BLaER1 treated with 17β-estradiol and CSF1 and Interleukin-3, amounts not matched to agents 10 nM and 100 nM (cell line): ENCODE measurements at regions not wholly inside any gene's neighbourhood (a gene's known extent, or its start where the extent isn't known, plus 50 kb on each side); places are given as distances from the start of the nearest gene placed in this dataset.

Source experiments
- H3K27ac ChIP-seq, 11 experiments: shearing (Covaris generic); formaldehyde crosslinking; 2 replicates each; pipeline ENCODE4 v1.8.1; 2022
- H3K27me3 ChIP-seq, 11 experiments: shearing (Covaris generic); formaldehyde crosslinking; 2 replicates each; pipeline ENCODE4 v1.8.1; 2022
- H3K36me3 ChIP-seq, 11 experiments: shearing (Covaris generic); formaldehyde crosslinking; 2 replicates each; pipeline ENCODE4 v1.8.1; 2022
- H3K4me1 ChIP-seq, 10 experiments: shearing (Covaris generic); formaldehyde crosslinking; 2 replicates each; pipeline ENCODE4 v1.8.1; 2022
- H3K4me2 ChIP-seq, 11 experiments: shearing (Covaris generic); formaldehyde crosslinking; 2 replicates each; pipeline ENCODE4 v1.8.1; 2022
- H3K4me3 ChIP-seq, 10 experiments: shearing (Covaris generic); formaldehyde crosslinking; 2 replicates each; pipeline ENCODE4 v1.8.1; 2022
- H3K9ac ChIP-seq, 11 experiments: shearing (Covaris generic); formaldehyde crosslinking; 2 replicates each; pipeline ENCODE4 v1.8.1; 2022
- H3K9me3 ChIP-seq, 11 experiments: shearing (Covaris generic); formaldehyde crosslinking; replicated peaks in 1 of 11; 2 replicates each; pipeline ENCODE4 v1.8.1; 2022
- H4K20me1 ChIP-seq, 11 experiments: shearing (Covaris generic); formaldehyde crosslinking; 2 replicates each; pipeline ENCODE4 v1.8.1; 2022
- Cebpa-rat ChIP-seq, 11 experiments: shearing (Covaris generic); IDR thresholded peaks; 2 replicates each; pipeline ENCODE4 v1.8.1; 2022

- Histone ChIP-seq H3K4me2 (no peak overlapping the region), H3K4me3 (no peak overlapping the region), H3K36me3 (no peaks in the 10 kb centered on the region), H3K9me3 (peaks cover 0 to 4% (median 4%) of the 10 kb centered on the region in 11 experiments; a peak in 5 of 22 replicates), H4K20me1 (no peaks in the 10 kb centered on the region), H3K27ac (no peak overlapping the region), H3K9ac (no peak overlapping the region), H3K27me3 (no peaks in the 10 kb centered on the region), H3K4me1 (no peaks in the 10 kb centered on the region)
- no peak for TF ChIP-seq Cebpa-rat (IDR thresholded peaks at IDR 0.05)
Measured at GRCh38 chr2:56537756-56538155, 354.0 kb downstream of the CCDC85A start.

- Histone ChIP-seq H4K20me1 (no peaks in the 10 kb centered on the region), H3K4me1 (no peaks in the 10 kb centered on the region), H3K27ac (no peak overlapping the region), H3K9me3 (peaks cover 0 to 4% (median 4%) of the 10 kb centered on the region in 11 experiments; a peak in 5 of 22 replicates), H3K4me3 (no peak overlapping the region), H3K27me3 (no peaks in the 10 kb centered on the region), H3K9ac (no peak overlapping the region), H3K36me3 (no peaks in the 10 kb centered on the region), H3K4me2 (no peak overlapping the region)
- TF ChIP-seq Cebpa-rat (IDR thresholded peaks at IDR 0.05), result no peak
Measured at GRCh38 chr2:56539618-56540017, 355.8 kb downstream of the CCDC85A start.

GRCh38 chr2:56540467-56540866 lies 356.7 kb downstream of the CCDC85A start:
- Histone ChIP-seq H3K4me2 (no peak overlapping the region), H3K9me3 (peaks cover 0 to 4% (median 4%) of the 10 kb centered on the region in 11 experiments; a peak in 5 of 22 replicates), H3K4me3 (no peak overlapping the region), H3K36me3 (no peaks in the 10 kb centered on the region), H4K20me1 (no peaks in the 10 kb centered on the region), H3K27ac (no peak overlapping the region), H3K4me1 (no peaks in the 10 kb centered on the region), H3K9ac (no peak overlapping the region), H3K27me3 (no peaks in the 10 kb centered on the region)
- TF ChIP-seq Cebpa-rat (IDR thresholded peaks at IDR 0.05), result no peak

- H4K20me1 ChIP-seq, result no peaks in the 10 kb centered on the region
- H3K4me1 ChIP-seq, result no peaks in the 10 kb centered on the region
- no peak for TF ChIP-seq Cebpa-rat (IDR thresholded peaks at IDR 0.05)
- H3K27me3 ChIP-seq, result no peaks in the 10 kb centered on the region
- H3K4me2 ChIP-seq, result no peak overlapping the region
- no peaks in the 10 kb centered on the region for H3K36me3 ChIP-seq
- H3K9me3 ChIP-seq, result peaks cover 0 to 4% (median 4%) of the 10 kb centered on the region in 11 experiments; a peak in 5 of 22 replicates
- no peak overlapping the region for H3K4me3 ChIP-seq
- no peak overlapping the region for H3K9ac ChIP-seq
- H3K27ac ChIP-seq, result no peak overlapping the region
Measured at GRCh38 chr2:56540916-56541315, 357.1 kb downstream of the CCDC85A start.

- H3K4me1 ChIP-seq, result no peaks in the 10 kb centered on the region
- TF ChIP-seq Cebpa-rat (IDR thresholded peaks at IDR 0.05), result no peak
- H3K9ac ChIP-seq, result no peak overlapping the region
- no peak overlapping the region for H3K4me2 ChIP-seq
- no peaks in the 10 kb centered on the region for H4K20me1 ChIP-seq
- no peak overlapping the region for H3K27ac ChIP-seq
- no peaks in the 10 kb centered on the region for H3K36me3 ChIP-seq
- peaks cover 0 to 4% (median 4%) of the 10 kb centered on the region in 11 experiments; a peak in 5 of 22 replicates for H3K9me3 ChIP-seq
- no peak overlapping the region for H3K4me3 ChIP-seq
- no peaks in the 10 kb centered on the region for H3K27me3 ChIP-seq
Measured at GRCh38 chr2:56542213-56542612, 358.4 kb downstream of the CCDC85A start.

GRCh38 chr2:56565143-56565542 lies 381.4 kb downstream of the CCDC85A start:
- Histone ChIP-seq H3K27me3 (no peaks in the 10 kb centered on the region), H4K20me1 (no peaks in the 10 kb centered on the region), H3K9me3 (no peaks in the 10 kb centered on the region), H3K4me1 (no peaks in the 10 kb centered on the region), H3K4me3 (no peak overlapping the region), H3K36me3 (no peaks in the 10 kb centered on the region), H3K9ac (no peak overlapping the region), H3K27ac (no peak overlapping the region), H3K4me2 (no peak overlapping the region)
- TF ChIP-seq Cebpa-rat (IDR thresholded peaks at IDR 0.05), result no peak

GRCh38 chr2:56571074-56571473 lies 387.3 kb downstream of the CCDC85A start:
- H3K27me3 ChIP-seq, result no peaks in the 10 kb centered on the region
- no peak overlapping the region for H3K9ac ChIP-seq
- no peaks in the 10 kb centered on the region for H3K36me3 ChIP-seq
- no peaks in the 10 kb centered on the region for H3K4me1 ChIP-seq
- peaks cover 2 to 5% (median 3%) of the 10 kb centered on the region in 11 experiments; a peak in 10 of 22 replicates for H3K9me3 ChIP-seq
- H3K4me3 ChIP-seq, result no peak overlapping the region
- no peak overlapping the region for H3K4me2 ChIP-seq
- TF ChIP-seq Cebpa-rat (IDR thresholded peaks at IDR 0.05), result no peak
- H4K20me1 ChIP-seq, result no peaks in the 10 kb centered on the region
- no peak overlapping the region for H3K27ac ChIP-seq

- no peaks in the 10 kb centered on the region for H4K20me1 ChIP-seq
- peaks cover 4 to 14% (median 6%) of the 10 kb centered on the region in 11 experiments; a peak in 10 of 22 replicates for H3K9me3 ChIP-seq
- no peak overlapping the region for H3K9ac ChIP-seq
- H3K4me2 ChIP-seq, result no peak overlapping the region
- H3K27me3 ChIP-seq, result no peaks in the 10 kb centered on the region
- no peaks in the 10 kb centered on the region for H3K36me3 ChIP-seq
- H3K4me1 ChIP-seq, result no peaks in the 10 kb centered on the region
- no peak for TF ChIP-seq Cebpa-rat (IDR thresholded peaks at IDR 0.05)
- H3K27ac ChIP-seq, result no peak overlapping the region
- no peak overlapping the region for H3K4me3 ChIP-seq
Measured at GRCh38 chr2:56576001-56576400, 392.2 kb downstream of the CCDC85A start.

GRCh38 chr2:56580242-56580641 lies 396.5 kb downstream of the CCDC85A start:
- H3K9me3 ChIP-seq, result peaks cover 4 to 14% (median 6%) of the 10 kb centered on the region in 11 experiments; a peak in 10 of 22 replicates
- H3K4me1 ChIP-seq, result no peaks in the 10 kb centered on the region
- H3K4me3 ChIP-seq, result no peak overlapping the region
- no peaks in the 10 kb centered on the region for H4K20me1 ChIP-seq
- H3K27me3 ChIP-seq, result no peaks in the 10 kb centered on the region; a peak in 1 of 22 replicates
- H3K4me2 ChIP-seq, result no peak overlapping the region
- TF ChIP-seq Cebpa-rat (IDR thresholded peaks at IDR 0.05), result no peak
- H3K9ac ChIP-seq, result no peak overlapping the region
- H3K36me3 ChIP-seq, result no peaks in the 10 kb centered on the region
- no peak overlapping the region for H3K27ac ChIP-seq

- Histone ChIP-seq H3K27ac (no peak overlapping the region), H3K4me1 (no peaks in the 10 kb centered on the region), H3K9me3 (no peaks in the 10 kb centered on the region), H3K4me2 (no peak overlapping the region), H3K27me3 (no peaks in the 10 kb centered on the region; a peak in 1 of 22 replicates), H4K20me1 (no peaks in the 10 kb centered on the region), H3K4me3 (no peak overlapping the region), H3K36me3 (no peaks in the 10 kb centered on the region), H3K9ac (no peak overlapping the region)
- no peak for TF ChIP-seq Cebpa-rat (IDR thresholded peaks at IDR 0.05)
Measured at GRCh38 chr2:56582570-56582969, 398.8 kb downstream of the CCDC85A start.
